ENCODE measurements at regions not wholly inside any gene's neighbourhood (a gene's known extent, or its start where the extent isn't known, plus 50 kb on each side); places are given as distances from the start of the nearest gene placed in this dataset.

DNA sequence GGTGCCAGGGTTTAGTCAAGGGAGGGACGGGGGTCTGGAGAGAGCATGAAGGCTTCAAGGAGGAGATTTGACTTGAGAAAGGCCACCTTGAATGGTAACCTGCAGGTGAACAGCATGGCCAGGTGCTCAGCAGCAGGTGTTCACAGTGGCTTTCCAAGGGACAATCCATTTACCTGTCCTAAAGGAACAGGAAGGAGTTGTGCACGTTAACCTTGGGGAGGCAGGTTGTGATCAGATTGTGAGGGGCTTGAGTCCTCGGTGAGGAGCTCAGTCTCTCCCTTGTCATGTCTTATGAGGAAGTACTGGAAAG, 120.1 kb upstream of the ERCC6L2 start:
- DNase-seq, result no peak

GRCh38 chr9:95754533-95755420, 120.7 kb upstream of the ERCC6L2 start:
- DNase-seq, result no peak

DNA sequence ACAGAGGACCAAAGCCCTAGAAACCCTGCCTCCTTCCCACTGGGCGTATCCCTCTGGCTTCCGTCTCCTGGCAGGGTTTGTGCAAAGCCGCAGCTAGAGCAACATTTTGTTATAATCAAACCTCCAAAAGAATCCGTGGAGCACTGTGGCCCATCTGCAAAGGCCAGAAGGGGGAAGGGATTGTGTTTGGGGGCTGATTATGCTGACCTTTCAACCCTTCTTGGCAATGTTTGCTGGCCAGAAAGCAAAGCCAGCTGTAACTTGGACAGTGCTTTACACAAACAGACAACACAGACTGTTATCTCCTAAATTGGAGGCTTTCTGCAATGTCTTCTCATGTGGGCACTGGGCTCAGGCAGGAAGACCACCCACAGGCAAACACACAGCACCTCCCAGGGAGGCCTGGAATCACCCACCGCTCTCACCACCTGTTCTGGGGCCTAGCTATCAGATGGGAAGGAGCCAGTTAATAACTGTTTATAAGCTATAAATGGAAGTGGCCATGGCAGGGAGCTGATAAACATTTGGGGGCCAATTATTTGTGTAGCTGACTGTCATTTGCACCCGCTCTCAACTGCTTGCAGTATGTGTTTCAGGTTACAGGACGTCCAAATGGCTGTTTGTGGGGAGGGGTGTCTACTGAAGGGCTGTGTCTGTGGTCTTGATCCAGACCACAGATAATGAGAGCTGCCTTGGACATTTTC, 121.6 kb upstream of the ERCC6L2 start:
- DNase-seq, result no peak

- DNase-seq, result no peak
These were observed 123.3 kb upstream of the ERCC6L2 start for GRCh38 chr9:95752129-95752731.

- no peak for DNase-seq
These were observed 124.0 kb upstream of the ERCC6L2 start for GRCh38 chr9:95751520-95751790.

DNA sequence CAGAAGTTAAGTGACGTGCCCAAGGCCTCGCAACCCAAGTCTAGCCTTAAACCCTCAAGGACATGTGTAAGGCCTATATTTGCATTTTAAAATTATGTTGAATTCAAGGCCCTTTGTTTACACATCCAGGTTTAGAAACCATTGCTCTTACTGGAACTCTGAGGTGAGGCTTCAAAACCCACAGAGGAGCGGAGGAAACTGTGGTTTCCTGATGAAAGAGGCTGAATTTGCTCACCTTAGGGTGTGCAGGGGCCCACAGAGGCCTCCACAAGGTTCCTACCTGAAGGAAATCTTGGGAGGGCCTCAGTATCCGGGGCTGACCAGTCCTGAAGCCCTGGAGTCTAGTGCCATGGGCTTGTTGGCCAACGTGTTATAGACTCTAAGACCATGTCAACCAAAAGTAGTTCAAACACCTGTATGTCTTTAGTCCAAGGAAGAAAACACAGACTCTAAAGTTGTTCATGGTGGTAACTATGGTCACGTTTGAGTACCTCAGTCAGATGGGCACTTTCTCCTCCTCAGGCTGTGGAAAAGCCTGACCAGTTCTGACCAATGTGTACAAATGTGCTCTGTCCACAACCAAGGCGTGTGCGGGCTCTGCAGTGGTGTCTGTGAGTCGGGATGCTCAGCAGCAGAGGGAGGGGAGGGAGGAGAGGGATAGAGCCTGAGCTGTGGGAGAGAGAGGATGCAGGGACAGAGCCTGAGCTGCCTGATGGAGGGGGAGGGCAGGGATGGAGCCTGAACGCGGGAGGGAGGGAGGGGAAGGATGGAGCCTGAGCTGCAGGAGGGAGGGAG, 124.6 kb upstream of the ERCC6L2 start:
- DNase-seq, result no peak

DNA sequence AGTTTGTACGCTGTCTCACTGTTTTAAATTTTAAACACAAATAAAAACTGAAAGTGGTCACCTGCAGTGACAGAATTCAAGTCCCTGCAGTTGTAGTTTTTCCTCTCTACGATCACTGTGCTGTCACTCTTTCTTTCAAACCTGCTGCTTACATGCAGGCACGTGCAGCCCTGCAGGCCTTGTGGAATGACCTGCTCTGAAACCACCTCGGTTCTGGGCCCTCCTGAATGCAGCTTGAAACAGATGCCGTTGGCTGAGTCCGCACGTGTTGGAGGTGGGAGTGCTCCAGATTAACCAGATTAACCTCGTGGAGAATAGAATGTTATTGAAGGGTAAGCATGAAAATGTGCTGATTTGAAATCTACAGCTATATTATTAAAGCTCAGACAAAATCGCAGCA, 126.0 kb upstream of the ERCC6L2 start:
- no peak for DNase-seq

DNA sequence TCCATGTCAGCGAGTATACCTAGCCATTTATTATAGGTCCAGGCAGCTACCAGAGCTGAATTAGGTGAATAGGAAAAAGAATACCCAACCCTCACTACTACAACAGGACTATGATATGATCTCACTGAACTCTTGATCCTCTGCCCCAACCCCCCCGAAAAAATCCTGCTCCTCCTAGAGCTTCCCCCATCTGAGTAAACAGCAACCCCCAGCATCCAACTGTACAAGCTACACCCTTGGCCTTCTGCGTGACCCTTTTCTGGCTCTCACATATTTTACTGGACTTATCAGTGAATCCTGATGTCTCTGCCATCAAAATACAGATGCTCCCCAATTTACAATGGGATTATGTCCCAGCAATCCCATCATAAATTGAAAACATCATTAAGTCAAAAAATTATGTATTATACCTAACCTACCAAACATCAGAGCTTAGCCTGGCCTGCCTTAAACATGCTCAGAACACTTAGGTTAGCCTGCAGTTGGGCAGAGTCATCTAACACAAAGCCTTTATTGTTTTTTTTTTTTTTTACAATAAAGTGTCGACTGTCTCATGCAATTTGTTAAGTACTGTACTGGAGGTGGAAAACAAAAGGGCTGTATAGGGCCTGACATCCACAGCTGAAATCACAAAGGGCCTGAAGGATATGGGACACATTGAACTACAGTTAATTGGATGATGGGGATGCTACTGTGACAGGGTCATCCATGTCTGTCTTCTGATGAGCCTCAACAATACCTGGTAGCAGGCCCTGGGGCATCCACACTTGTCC, 128.9 kb upstream of the ERCC6L2 start:
- DNase-seq, result no peak

DNA sequence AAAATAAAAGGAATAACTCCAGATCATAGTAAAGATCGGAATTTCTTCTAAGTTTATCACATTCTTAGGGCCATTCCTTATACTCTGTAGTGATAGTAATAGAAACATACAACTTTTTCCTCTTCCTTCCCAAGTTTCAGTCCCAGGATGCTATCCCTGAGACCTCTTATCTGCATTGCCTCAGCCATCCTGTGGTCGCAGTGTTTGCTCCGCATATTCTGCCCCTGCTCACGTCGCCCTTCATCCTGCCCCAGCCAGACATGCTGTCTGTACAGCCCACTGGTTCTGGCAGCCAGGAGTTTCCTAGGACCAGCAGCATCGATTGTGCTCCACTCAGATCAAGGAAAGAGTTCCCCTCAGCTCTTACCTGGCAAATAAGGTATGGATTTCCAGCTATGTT, 132.7 kb upstream of the ERCC6L2 start:
- no peak for DNase-seq

DNA sequence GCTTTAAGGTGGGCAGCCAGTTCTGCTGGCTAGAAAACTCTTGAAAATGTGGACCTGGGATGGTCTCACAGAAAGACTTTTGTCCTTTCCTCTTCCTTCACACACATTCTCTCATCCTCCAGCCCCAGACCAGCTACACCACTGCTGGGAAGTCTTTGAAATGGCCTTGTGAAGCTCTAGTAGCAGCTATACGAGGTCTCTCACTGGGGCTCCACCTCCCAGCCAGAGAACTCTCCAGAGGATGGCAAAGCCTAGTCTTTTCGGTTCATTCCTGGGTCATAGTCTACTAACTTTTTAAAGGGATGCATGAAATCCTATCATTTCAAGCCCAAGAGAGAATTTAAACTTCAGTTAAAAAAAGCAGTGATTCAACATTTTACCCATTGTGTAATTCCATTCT, 133.9 kb upstream of the ERCC6L2 start:
- no peak for DNase-seq

- DNase-seq, result no peak
These were observed 135.1 kb upstream of the ERCC6L2 start for GRCh38 chr9:95740217-95741004.

DNA sequence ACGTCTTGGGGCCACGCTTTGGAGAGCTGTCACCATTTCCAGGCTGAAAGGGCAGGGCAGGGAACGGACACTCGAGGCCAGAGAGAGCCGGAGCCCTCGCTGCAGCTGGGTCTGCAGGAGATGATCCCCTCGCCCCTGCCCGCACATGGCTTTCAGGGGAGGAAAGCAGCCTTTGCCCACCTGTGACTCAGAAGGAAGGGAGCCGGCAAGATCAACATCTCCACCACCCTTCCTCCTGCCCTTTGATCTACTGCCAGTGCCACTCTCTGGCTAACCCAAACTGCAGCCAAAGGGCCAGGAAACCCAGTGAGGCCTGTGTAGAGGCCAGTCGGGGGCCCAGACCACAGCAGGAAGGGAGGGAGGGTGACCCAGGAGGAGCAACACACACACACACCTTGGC, 137.1 kb upstream of the ERCC6L2 start:
- DNase-seq, result no peak

DNA sequence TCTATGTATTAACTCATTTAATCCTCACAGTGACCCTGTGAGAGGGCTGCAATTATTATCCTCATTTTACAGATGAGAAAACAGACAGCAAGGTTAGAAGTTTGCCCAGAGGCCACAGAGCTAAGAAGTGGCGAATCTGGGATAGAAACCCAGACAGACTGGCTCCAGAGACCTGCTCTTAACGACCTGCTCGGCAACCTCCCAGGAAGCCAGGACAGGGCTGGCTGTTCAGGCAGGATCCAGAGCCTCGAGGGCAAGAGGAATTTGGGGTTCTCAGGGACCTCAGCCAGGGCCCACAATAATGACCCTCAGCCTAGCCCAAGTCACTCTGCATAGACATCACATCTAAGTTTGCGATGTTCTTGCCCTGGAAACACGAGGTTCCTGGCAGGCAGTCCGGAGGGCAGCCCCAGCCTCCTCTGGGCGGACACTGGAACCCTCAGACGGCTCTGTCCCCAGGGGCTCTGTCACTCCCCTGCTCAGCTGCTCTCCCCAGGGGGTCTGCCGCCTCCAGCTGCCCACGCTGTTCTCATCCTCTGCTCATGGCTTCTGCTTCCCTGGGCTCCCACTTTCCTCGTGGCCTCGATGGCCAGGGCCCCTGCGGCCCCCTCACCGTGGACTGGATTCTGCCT, 138.5 kb upstream of the ERCC6L2 start:
- DNase-seq, result no peak

GRCh38 chr9:95736370-95736769, 139.1 kb upstream of the ERCC6L2 start:
- no peak for DNase-seq

DNA sequence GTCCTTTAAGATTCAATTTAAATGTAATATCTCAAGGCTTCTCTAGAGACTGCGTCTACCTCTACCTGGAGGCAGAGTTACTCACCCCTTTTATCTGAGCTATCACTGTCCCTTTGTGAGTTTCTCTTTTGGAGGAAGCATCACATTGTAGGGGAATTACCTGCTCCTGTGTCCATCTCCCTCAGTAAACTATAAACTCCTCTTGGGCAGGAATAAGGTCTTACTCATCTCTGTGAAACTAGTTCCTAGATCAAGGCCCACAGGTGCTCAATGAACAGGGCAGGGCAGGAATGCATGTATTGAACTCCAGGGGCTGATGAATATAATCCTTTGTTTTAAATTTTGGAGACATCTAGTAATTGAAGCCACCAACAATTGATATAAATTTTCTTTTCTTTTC, 139.8 kb upstream of the ERCC6L2 start:
- no peak for DNase-seq

- no peak for DNase-seq
These were observed 141.5 kb upstream of the ERCC6L2 start for GRCh38 chr9:95733741-95734666.

GRCh38 chr9:95732802-95733688, 142.4 kb upstream of the ERCC6L2 start:
- no peak for DNase-seq

DNA sequence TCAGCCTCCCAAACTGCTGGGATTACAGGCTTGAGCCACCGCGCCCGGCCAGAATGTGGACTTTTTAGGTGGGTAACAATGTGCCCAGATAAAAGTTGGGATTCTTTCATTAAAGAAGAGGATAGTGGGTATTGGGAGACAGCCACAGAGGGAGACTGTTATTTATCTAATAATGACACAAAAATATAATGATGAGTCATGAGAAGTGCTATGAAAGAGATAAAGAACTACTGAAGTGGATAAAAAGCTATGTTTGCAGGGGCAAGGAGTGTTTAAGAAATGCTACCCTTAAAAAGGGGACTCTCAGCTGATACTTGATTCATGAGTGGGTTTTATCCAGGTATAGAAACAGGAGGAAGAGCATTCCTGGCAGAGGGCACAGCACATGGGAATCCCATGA, 143.6 kb upstream of the ERCC6L2 start:
- DNase-seq, result no peak

DNA sequence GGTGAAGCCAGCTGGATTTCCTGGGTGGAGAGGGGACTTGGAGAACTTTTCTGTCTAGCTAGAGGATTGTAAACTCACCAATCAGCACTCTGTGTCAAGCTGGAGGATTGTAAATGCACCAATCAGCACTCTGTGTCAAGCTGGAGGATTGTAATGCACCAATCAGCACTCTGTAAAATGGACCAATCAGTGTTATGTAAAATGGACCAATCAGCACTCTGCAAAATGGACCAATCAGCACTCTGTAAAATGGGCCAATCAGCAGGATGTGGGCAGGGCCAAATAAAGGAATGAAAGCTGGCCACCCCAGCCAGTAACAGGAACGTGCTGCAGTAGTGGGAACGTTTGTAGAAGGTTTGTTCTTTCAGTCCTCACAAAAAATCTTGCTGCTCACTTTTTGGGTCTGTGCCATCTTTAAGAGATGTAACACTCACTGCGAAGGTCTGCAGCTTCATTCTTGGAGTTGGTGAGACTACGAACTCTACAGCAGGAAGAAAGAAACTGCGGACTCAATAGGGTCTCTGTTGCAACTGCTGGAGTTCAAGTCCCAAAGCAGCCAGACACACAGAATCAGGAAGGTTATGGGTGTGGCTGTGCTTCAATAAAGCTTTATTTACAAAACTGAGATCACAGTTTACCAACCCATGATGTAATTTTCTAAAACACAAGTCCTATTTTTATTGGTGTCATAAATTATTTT, 145.7 kb upstream of the ERCC6L2 start:
- no peak for DNase-seq
